ENCODE measurements at regions not wholly inside any gene's neighbourhood (a gene's known extent, or its start where the extent isn't known, plus 50 kb on each side); places are given as distances from the start of the nearest gene placed in this dataset.

DNA sequence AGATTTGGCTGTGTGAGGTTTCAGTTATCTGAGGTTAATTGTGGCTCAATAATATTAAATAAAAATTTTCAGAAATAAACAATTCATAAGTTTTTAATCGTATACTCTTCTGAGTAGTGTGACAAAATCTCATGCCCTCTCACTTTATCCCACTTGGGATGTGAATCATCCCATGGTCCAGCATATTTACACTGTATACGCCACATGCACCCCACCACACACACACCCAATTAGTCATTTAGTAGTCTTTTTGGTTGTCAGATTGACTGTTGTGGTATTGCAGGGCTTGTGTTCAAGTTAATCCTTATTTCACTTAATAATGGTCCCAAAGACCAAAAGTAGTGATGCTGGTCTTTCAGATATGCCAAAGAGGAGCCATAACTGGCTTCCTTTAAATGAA, 66.4 kb upstream of the PCDH9 start:
- H3K4me2 ChIP-seq (ENCODE audit: insufficient read depth in 1 of 2, low read depth in 2 of 2, low read length in 2 of 2): no peak overlapping the region
- no peaks in the 10 kb centered on the region for H3K36me3 ChIP-seq (ENCODE audit: control insufficient read depth in 2 of 4, insufficient read depth in 4 of 4, low read length in 3 of 4)
- no peak overlapping the region for H2BK120ac ChIP-seq (replicated peaks; ENCODE audit: low read depth, low read length)
- H2AK5ac ChIP-seq (ENCODE audit: low read depth, low read length): no peak overlapping the region
- no peak overlapping the region for H2BK5ac ChIP-seq (ENCODE audit: low read depth, low read length)
- WGBS, 2 experiments (ENCODE audit: extremely low coverage in 1 of 2, insufficient coverage in 1 of 2, insufficient read length in 1 of 2, insufficient replicate concordance in 2 of 2, low coverage in 1 of 2, low lambda C conversion rate in 2 of 2, missing lambda C conversion rate in 1 of 2): 93% methylated on average over 2 of the region's 2 CpGs; no CpG with 5 or more reads in 1 of the 2 experiments
- no peaks in the 10 kb centered on the region for H3K27me3 ChIP-seq (replicated peaks in 1 of 4; ENCODE audit: control insufficient read depth in 3 of 4, extremely low read depth in 1 of 4, insufficient read depth in 3 of 4, low read length in 3 of 4)
- H2BK15ac ChIP-seq (ENCODE audit: low read length): no peak overlapping the region
- H3K9ac ChIP-seq (replicated peaks in 1 of 4; ENCODE audit: extremely low read depth in 1 of 4, low read depth in 3 of 4, low read length in 3 of 4): no peak overlapping the region
- H3K23me2 ChIP-seq (ENCODE audit: low read depth, low read length): no peaks in the 10 kb centered on the region
- H3K27ac ChIP-seq (ENCODE audit: low read depth, low read length): no peak overlapping the region
- H3K4me1 ChIP-seq (replicated peaks in 1 of 4; ENCODE audit: control insufficient read depth in 3 of 4, insufficient read depth in 4 of 4, low read length in 3 of 4): no peaks in the 10 kb centered on the region
- H3K9me3 ChIP-seq (ENCODE audit: insufficient read depth in 2 of 2, low read depth in 1 of 2, low read length in 1 of 2): no peaks in the 10 kb centered on the region
- no peak overlapping the region for H3K14ac ChIP-seq (ENCODE audit: insufficient read length)
- H3K4me3 ChIP-seq (ENCODE audit: extremely low read depth in 1 of 4, insufficient read depth in 2 of 4, low read depth in 3 of 4, low read length in 4 of 4): no peak overlapping the region
- DNase-seq (ENCODE audit: low read depth in 1 of 2, low spot score in 2 of 2) (no peak), FAIRE-seq (no peak)
- no peak overlapping the region for H3K18ac ChIP-seq (ENCODE audit: extremely low read depth, low read length)
- POLR2A ChIA-PET (ENCODE audit: partially characterized antibody): no interaction called here
- CTCF ChIA-PET (ENCODE audit: partially characterized antibody): no interaction called here
- no peak overlapping the region for H3K23ac ChIP-seq (ENCODE audit: insufficient read length)
- H3K79me1 ChIP-seq (ENCODE audit: low read depth, low read length): no peaks in the 10 kb centered on the region
- H2AFZ ChIP-seq (ENCODE audit: low read length): no peak overlapping the region
- no peaks in the 10 kb centered on the region for H3K79me2 ChIP-seq (ENCODE audit: control insufficient read depth in 1 of 2, insufficient read depth in 2 of 2, low read length in 2 of 2)
- TF ChIP-seq RAD21 (IDR thresholded peaks at IDR 0.05 in 1 of 2, conservative IDR thresholded peaks at IDR 0.05 in 1 of 2; ENCODE audit: low read depth in 2 of 2, low read length in 2 of 2) (no peak), TBP (IDR thresholded peaks at IDR 0.05; ENCODE audit: low read depth, low read length) (no peak)
- no peak overlapping the region for H4K5ac ChIP-seq (ENCODE audit: insufficient read length, low read depth, low read length)
- no peak overlapping the region for H3K56ac ChIP-seq (replicated peaks; ENCODE audit: insufficient read length, low read depth, low read length)
- H4K20me1 ChIP-seq (replicated peaks in 1 of 2; ENCODE audit: control insufficient read depth in 1 of 2, insufficient read depth in 2 of 2, low read length in 2 of 2): no peaks in the 10 kb centered on the region
- no peak overlapping the region for H3K4ac ChIP-seq (replicated peaks; ENCODE audit: insufficient read length, low read depth, low read length)
- H2BK12ac ChIP-seq (ENCODE audit: low read depth, low read length): no peak overlapping the region
- H4K91ac ChIP-seq (replicated peaks; ENCODE audit: insufficient read length, low read length): no peak overlapping the region
- H2BK20ac ChIP-seq (ENCODE audit: low read length): no peak overlapping the region
- H4K8ac ChIP-seq (ENCODE audit: extremely low read depth, insufficient read depth, low read length): no peak overlapping the region

Measured in H1 (cell line).